ENCODE measurements at regions not wholly inside any gene's neighbourhood (a gene's known extent, or its start where the extent isn't known, plus 50 kb on each side); places are given as distances from the start of the nearest gene placed in this dataset.

DNA sequence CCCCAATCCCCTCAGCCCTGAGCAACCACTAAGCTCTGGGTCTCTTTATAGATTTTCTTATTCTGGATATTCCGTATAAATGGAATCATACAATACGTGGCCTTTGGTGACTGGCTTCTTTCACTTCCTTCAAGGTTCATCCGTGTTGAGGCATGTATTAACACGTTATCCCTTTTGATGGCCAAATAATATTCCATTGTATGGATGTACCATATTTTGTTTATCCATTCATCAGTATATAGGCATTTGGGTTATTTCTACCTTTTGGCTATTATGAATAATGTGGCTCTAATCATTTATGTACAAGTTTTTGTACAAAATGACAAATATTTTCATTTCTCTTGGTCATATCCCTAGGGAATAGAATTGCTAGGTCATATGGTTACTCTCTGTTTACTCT, 284.4 kb downstream of the FAM43A start:
- intact Hi-C loops (cut with micrococcal nuclease; ENCODE audit: unreplicated experiment): no loop called here
- CTCF ChIA-PET (ENCODE audit: low intra/inter-chr PET ratio, low total read pairs): no interaction called here
- Histone ChIP-seq H3K27ac (ENCODE audit: extremely low read length, insufficient read depth, low read length) (no peak overlapping the region), H3K4me3 (replicated peaks in 1 of 3; ENCODE audit: insufficient read depth in 1 of 3, low read depth in 2 of 3, low read length in 3 of 3) (no peak overlapping the region), H3K27me3 (ENCODE audit: control insufficient read depth in 1 of 2, insufficient read depth in 2 of 2, low read length in 2 of 2) (peaks cover 0 to 29% of the 10 kb centered on the region in 2 experiments; a peak in 4 of 5 replicates), H2AFZ (ENCODE audit: low read length) (no peak overlapping the region), H3K4me1 (ENCODE audit: insufficient read depth, low read length) (no peaks in the 10 kb centered on the region), H4K20me1 (ENCODE audit: insufficient read depth, low read length) (no peaks in the 10 kb centered on the region), H3K9me3 (ENCODE audit: low read length) (no peaks in the 10 kb centered on the region), H3K79me2 (ENCODE audit: insufficient read depth, low read length) (no peaks in the 10 kb centered on the region), H3K9ac (ENCODE audit: insufficient read depth, low read depth, low read length) (no peak overlapping the region), H3K36me3 (replicated peaks in 1 of 2; ENCODE audit: control insufficient read depth in 1 of 2, insufficient read depth in 2 of 2, low read length in 2 of 2) (no peaks in the 10 kb centered on the region), H3K4me2 (ENCODE audit: low read depth, low read length) (no peak overlapping the region)
- BruUV-seq (replicated peaks): no TSS peak
- FAIRE-seq: no peak
- TF ChIP-seq ZMYM3 (CRISPR knock-in tag; IDR thresholded peaks at IDR 0.05) (no peak), AGO2 (optimal IDR thresholded peaks at IDR 0.05; ENCODE audit: low read depth, low read length) (no peak), GTF3A (CRISPR knock-in tag; conservative IDR thresholded peaks at IDR 0.05) (no peak), MLLT10 (CRISPR knock-in tag; IDR thresholded peaks at IDR 0.05) (no peak), HDAC2 (CRISPR knock-in tag; IDR thresholded peaks at IDR 0.05) (no peak), ZNF260 (CRISPR knock-in tag; IDR thresholded peaks at IDR 0.05; ENCODE audit: borderline replicate concordance, low read depth) (no peak), MATR3 (CRISPR knock-in tag; IDR thresholded peaks at IDR 0.05) (no peak), MAFK (conservative IDR thresholded peaks at IDR 0.05 in 1 of 2, IDR thresholded peaks at IDR 0.05 in 1 of 2; ENCODE audit: low read length in 2 of 2) (no peak), ZNF569 (CRISPR knock-in tag; IDR thresholded peaks at IDR 0.05; ENCODE audit: borderline replicate concordance) (no peak), ZNF350 (CRISPR knock-in tag; IDR thresholded peaks at IDR 0.05; ENCODE audit: borderline replicate concordance, low read depth) (no peak), ZNF33B (CRISPR knock-in tag; IDR thresholded peaks at IDR 0.05) (no peak), IKZF4 (CRISPR knock-in tag; IDR thresholded peaks at IDR 0.05; ENCODE audit: borderline replicate concordance, low read depth, not compliant biosample characterization) (no peak), ZNF775 (CRISPR knock-in tag; IDR thresholded peaks at IDR 0.05; ENCODE audit: borderline replicate concordance) (no peak), ZNF101 (CRISPR knock-in tag; IDR thresholded peaks at IDR 0.05; ENCODE audit: borderline replicate concordance, low read depth) (no peak)
- TF ChIP-seq, protein P1, sequence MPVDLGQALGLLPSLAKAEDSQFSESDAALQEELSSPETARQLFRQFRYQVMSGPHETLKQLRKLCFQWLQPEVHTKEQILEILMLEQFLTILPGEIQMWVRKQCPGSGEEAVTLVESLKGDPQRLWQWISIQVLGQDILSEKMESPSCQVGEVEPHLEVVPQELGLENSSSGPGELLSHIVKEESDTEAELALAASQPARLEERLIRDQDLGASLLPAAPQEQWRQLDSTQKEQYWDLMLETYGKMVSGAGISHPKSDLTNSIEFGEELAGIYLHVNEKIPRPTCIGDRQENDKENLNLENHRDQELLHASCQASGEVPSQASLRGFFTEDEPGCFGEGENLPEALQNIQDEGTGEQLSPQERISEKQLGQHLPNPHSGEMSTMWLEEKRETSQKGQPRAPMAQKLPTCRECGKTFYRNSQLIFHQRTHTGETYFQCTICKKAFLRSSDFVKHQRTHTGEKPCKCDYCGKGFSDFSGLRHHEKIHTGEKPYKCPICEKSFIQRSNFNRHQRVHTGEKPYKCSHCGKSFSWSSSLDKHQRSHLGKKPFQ (CRISPR knock-in tag; IDR thresholded peaks at IDR 0.05; ENCODE audit: insufficient replicate concordance): no peak
- TF ChIP-seq, protein P2, sequence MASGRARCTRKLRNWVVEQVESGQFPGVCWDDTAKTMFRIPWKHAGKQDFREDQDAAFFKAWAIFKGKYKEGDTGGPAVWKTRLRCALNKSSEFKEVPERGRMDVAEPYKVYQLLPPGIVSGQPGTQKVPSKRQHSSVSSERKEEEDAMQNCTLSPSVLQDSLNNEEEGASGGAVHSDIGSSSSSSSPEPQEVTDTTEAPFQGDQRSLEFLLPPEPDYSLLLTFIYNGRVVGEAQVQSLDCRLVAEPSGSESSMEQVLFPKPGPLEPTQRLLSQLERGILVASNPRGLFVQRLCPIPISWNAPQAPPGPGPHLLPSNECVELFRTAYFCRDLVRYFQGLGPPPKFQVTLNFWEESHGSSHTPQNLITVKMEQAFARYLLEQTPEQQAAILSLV (CRISPR knock-in tag; IDR thresholded peaks at IDR 0.05; ENCODE audit: borderline replicate concordance): no peak
- TF ChIP-seq, protein P3, sequence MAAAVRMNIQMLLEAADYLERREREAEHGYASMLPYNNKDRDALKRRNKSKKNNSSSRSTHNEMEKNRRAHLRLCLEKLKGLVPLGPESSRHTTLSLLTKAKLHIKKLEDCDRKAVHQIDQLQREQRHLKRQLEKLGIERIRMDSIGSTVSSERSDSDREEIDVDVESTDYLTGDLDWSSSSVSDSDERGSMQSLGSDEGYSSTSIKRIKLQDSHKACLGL (CRISPR knock-in tag; IDR thresholded peaks at IDR 0.05): no peak
- in situ Hi-C loops (cut with HindIII; ENCODE audit: extremely low pct_ligation_motif_present, low pct_unique_long_range_greater_than_20kb): no loop called here
- no peak for ATAC-seq
- POLR2A ChIA-PET: no interaction called here
- DNase-seq (ENCODE audit: low spot score): no peak
- WGBS (ENCODE audit: low lambda C conversion rate): 38% methylated on average over 4 of the region's 4 CpGs
